AG04449 (cell line): ENCODE measurements at regions not wholly inside any gene's neighbourhood (a gene's known extent, or its start where the extent isn't known, plus 50 kb on each side); places are given as distances from the start of the nearest gene placed in this dataset.

Experiments
- CTCF ChIA-PET: fragments of 350-600 bp; formaldehyde crosslinking; extraction: SDS; loops from one replicate; lab custom pipeline; 2021; ENCODE audit warnings: antibody characterized with exemption; lab: Yijun Ruan, JAX
- POLR2A ChIA-PET: fragments of 400-600, 350-600 bp; formaldehyde crosslinking; extraction: SDS; loops from one replicate; lab custom pipeline; 2020; ENCODE audit warnings: antibody characterized with exemption, inconsistent platforms; lab: Yijun Ruan, JAX
- DNase-seq: peaks from one replicate; pipeline ENCODE4 v3.0.0-alpha.2; 2010; ENCODE audit warnings: low read depth, low spot score
- H3K4me3 ChIP-seq: 2 replicates; pipeline ENCODE4 v1.5.1; 2011; ENCODE audit warnings: low read depth, mild to moderate bottlenecking, control low read depth, low read length
- CTCF ChIP-seq: IDR thresholded peaks from one replicate; pipeline ENCODE4 v1.5.1; 2011; ENCODE audit warnings: mild to moderate bottlenecking, moderate library complexity, low read length, control low read depth, inconsistent platforms; ENCODE audit not compliant: insufficient read depth; ENCODE audit errors: missing control alignments

DNA sequence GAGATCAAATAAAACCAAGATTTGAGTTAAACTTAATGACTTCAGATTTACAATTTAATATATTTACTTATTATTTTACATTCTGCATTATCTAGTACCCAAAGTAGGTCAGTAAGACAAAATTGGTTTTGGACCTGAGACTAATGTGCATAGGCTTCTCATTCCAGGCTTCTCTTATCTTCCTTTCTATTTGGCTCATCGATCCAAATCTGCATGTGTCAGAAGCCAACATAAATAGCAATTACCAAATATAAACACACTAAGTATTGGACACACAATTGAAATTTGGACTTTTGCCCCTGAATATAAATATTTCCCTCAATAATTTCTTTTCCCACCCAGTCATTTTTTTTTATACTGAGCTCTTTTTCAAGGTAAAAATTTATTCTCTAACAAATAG is 290.6 kb upstream of the ARHGEF26 start:
- POLR2A ChIA-PET = no interaction called here
- CTCF ChIA-PET = no interaction called here
- no peak for TF ChIP-seq CTCF
- DNase-seq = no peak
- H3K4me3 ChIP-seq = no peak overlapping the region

- TF ChIP-seq CTCF = no peak
- no peak overlapping the region for H3K4me3 ChIP-seq
- POLR2A ChIA-PET = no interaction called here
- DNase-seq = no peak
- CTCF ChIA-PET = no interaction called here
Measured at GRCh38 chr3:153835540-153835939, 285.6 kb upstream of the ARHGEF26 start.

DNA sequence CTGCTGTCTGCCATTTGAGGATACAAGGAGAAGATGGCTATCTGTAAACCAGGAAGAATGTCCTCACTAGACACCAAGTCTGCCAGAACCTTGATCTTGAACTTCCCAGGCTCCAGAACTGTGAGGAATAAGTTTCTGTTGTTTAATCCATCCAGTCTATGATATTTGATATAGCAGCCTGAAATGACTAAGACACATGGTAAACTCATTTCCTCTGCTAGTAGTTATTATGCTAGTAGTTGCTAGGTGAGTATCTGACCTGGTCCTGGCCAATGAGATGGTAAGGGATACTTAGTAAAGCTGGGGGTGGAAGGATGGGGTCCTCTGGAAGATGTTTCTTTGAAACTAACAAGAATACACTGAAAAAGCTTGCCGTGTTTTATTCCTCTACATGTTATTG is 280.7 kb upstream of the ARHGEF26 start:
- DNase-seq = no peak
- no peak for TF ChIP-seq CTCF
- no peak overlapping the region for H3K4me3 ChIP-seq
- ChIA-PET POLR2A (no interaction called here), CTCF (no interaction called here)

- no peak for DNase-seq
- TF ChIP-seq CTCF = no peak
- POLR2A ChIA-PET = no interaction called here
- CTCF ChIA-PET = no interaction called here
- H3K4me3 ChIP-seq = no peak overlapping the region
Measured at GRCh38 chr3:153843994-153844393, 277.2 kb upstream of the ARHGEF26 start.

- H3K4me3 ChIP-seq = no peak overlapping the region
- no peak for DNase-seq
- POLR2A ChIA-PET = no interaction called here
- TF ChIP-seq CTCF = no peak
- CTCF ChIA-PET = no interaction called here
Measured at GRCh38 chr3:153845311-153845710, 275.9 kb upstream of the ARHGEF26 start.

GRCh38 chr3:153848702-153849101 is 272.5 kb upstream of the ARHGEF26 start:
- TF ChIP-seq CTCF = no peak
- POLR2A ChIA-PET = no interaction called here
- CTCF ChIA-PET = no interaction called here
- H3K4me3 ChIP-seq = no peak overlapping the region
- no peak for DNase-seq
